HEK293 (cell line): ENCODE measurements at regions not wholly inside any gene's neighbourhood (a gene's known extent, or its start where the extent isn't known, plus 50 kb on each side); places are given as distances from the start of the nearest gene placed in this dataset.
"Not testable (repeated sequence)": the region's sequence is repeated elsewhere in the genome, so short reads cannot be mapped to it uniquely, and the experiment has no call there.

ENCODE experiments used
- KLF1 ChIP-seq: fragments of 450-650 bp; formaldehyde crosslinking; IDR thresholded peaks from 2 replicates; pipeline ENCODE4 v1.5.1; 2016; ENCODE audit warnings: missing biosample characterization, missing genetic modification characterization
- ZNF132 ChIP-seq: fragments of 450-650 bp; formaldehyde crosslinking; IDR thresholded peaks from 2 replicates; pipeline ENCODE4 v1.5.1; 2017; ENCODE audit warnings: missing biosample characterization, missing genetic modification characterization, borderline replicate concordance
- ZNF140 ChIP-seq: fragments of 450-650 bp; formaldehyde crosslinking; IDR thresholded peaks from 2 replicates; pipeline ENCODE4 v1.5.1; 2016; ENCODE audit warnings: missing biosample characterization, missing genetic modification characterization
- ZNF175 ChIP-seq: fragments of 450-650 bp; formaldehyde crosslinking; IDR thresholded peaks from 2 replicates; pipeline ENCODE4 v1.5.1; 2016; ENCODE audit warnings: missing biosample characterization, missing genetic modification characterization
- ZNF354C ChIP-seq: fragments of 450-650 bp; formaldehyde crosslinking; IDR thresholded peaks from 2 replicates; pipeline ENCODE4 v1.5.1; 2016; ENCODE audit warnings: missing biosample characterization, missing genetic modification characterization, low read depth, borderline replicate concordance
- TF ChIP-seq, protein P1 (sequence below): fragments of 450-650 bp; formaldehyde crosslinking; IDR thresholded peaks from 2 replicates; pipeline ENCODE4 v1.5.1; 2016; ENCODE audit warnings: missing biosample characterization, missing genetic modification characterization
- TF ChIP-seq, protein P2 (sequence below): fragments of 450-650 bp; formaldehyde crosslinking; IDR thresholded peaks from 2 replicates; pipeline ENCODE4 v1.5.1; 2016; ENCODE audit warnings: missing biosample characterization, missing genetic modification characterization
- TF ChIP-seq, protein P3 (sequence below): fragments of 450-650 bp; formaldehyde crosslinking; IDR thresholded peaks from 2 replicates; pipeline ENCODE4 v1.5.1; 2017; ENCODE audit warnings: missing biosample characterization, missing genetic modification characterization
- TF ChIP-seq, protein P4 (sequence below): fragments of 450-650 bp; formaldehyde crosslinking; IDR thresholded peaks from 2 replicates; pipeline ENCODE4 v1.5.1; 2016; ENCODE audit warnings: missing biosample characterization, missing genetic modification characterization
- TF ChIP-seq, protein P5 (sequence below): fragments of 450-650 bp; formaldehyde crosslinking; IDR thresholded peaks from 2 replicates; pipeline ENCODE4 v1.5.1; 2016; ENCODE audit warnings: missing biosample characterization, missing genetic modification characterization
- TF ChIP-seq, protein P6 (sequence below): fragments of 450-650 bp; formaldehyde crosslinking; IDR thresholded peaks from 2 replicates; pipeline ENCODE4 v1.5.1; 2016; ENCODE audit warnings: missing biosample characterization, missing genetic modification characterization, borderline replicate concordance

DNA sequence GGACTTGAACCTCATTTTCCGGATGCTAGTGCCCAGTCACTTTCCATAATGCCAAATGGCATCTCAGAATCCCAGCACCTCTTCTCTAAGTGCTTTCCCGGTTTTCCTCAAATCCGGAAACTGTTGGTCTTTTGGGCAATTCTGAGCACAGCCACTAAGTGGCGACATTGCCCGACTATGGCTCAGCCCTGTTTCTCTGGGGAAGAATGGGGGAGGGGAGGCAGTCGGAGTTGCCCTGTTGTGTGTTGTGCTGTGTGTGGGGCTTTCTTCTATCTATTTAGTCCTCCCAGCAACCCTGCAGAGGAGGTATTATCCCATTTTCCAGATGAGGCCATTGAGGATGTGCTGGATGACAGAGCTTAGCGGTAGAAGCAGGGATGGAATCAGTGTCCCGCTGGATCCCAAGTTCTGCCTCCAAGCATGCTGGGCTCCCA, 175.0 kb downstream of the FCRL5 start:
- TF ChIP-seq, protein P1, sequence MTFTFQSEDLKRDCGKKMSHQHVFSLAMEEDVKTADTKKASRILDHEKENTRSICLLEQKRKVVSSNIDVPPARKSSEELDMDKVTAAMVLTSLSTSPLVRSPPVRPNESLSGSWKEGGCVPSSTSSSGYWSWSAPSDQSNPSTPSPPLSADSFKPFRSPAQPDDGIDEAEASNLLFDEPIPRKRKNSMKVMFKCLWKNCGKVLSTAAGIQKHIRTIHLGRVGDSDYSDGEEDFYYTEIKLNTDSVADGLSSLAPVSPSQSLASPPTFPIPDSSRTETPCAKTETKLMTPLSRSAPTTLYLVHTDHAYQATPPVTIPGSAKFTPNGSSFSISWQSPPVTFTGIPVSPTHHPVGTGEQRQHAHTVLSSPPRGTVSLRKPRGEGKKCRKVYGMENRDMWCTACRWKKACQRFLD (tag by site-specific recombination): not testable (repeated sequence)
- not testable (repeated sequence) for TF ChIP-seq ZNF140 (tag by site-specific recombination); ZNF354C (tag by site-specific recombination); ZNF175 (tag by site-specific recombination); ZNF132 (tag by site-specific recombination); KLF1
- TF ChIP-seq, protein P2, sequence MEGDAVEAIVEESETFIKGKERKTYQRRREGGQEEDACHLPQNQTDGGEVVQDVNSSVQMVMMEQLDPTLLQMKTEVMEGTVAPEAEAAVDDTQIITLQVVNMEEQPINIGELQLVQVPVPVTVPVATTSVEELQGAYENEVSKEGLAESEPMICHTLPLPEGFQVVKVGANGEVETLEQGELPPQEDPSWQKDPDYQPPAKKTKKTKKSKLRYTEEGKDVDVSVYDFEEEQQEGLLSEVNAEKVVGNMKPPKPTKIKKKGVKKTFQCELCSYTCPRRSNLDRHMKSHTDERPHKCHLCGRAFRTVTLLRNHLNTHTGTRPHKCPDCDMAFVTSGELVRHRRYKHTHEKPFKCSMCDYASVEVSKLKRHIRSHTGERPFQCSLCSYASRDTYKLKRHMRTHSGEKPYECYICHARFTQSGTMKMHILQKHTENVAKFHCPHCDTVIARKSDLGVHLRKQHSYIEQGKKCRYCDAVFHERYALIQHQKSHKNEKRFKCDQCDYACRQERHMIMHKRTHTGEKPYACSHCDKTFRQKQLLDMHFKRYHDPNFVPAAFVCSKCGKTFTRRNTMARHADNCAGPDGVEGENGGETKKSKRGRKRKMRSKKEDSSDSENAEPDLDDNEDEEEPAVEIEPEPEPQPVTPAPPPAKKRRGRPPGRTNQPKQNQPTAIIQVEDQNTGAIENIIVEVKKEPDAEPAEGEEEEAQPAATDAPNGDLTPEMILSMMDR: peak; percentile 39; the same call in 1 of the 2 replicates
- TF ChIP-seq, protein P3, sequence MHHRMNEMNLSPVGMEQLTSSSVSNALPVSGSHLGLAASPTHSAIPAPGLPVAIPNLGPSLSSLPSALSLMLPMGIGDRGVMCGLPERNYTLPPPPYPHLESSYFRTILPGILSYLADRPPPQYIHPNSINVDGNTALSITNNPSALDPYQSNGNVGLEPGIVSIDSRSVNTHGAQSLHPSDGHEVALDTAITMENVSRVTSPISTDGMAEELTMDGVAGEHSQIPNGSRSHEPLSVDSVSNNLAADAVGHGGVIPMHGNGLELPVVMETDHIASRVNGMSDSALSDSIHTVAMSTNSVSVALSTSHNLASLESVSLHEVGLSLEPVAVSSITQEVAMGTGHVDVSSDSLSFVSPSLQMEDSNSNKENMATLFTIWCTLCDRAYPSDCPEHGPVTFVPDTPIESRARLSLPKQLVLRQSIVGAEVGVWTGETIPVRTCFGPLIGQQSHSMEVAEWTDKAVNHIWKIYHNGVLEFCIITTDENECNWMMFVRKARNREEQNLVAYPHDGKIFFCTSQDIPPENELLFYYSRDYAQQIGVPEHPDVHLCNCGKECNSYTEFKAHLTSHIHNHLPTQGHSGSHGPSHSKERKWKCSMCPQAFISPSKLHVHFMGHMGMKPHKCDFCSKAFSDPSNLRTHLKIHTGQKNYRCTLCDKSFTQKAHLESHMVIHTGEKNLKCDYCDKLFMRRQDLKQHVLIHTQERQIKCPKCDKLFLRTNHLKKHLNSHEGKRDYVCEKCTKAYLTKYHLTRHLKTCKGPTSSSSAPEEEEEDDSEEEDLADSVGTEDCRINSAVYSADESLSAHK (tag by site-specific recombination): not testable (repeated sequence)
- TF ChIP-seq, protein P4, sequence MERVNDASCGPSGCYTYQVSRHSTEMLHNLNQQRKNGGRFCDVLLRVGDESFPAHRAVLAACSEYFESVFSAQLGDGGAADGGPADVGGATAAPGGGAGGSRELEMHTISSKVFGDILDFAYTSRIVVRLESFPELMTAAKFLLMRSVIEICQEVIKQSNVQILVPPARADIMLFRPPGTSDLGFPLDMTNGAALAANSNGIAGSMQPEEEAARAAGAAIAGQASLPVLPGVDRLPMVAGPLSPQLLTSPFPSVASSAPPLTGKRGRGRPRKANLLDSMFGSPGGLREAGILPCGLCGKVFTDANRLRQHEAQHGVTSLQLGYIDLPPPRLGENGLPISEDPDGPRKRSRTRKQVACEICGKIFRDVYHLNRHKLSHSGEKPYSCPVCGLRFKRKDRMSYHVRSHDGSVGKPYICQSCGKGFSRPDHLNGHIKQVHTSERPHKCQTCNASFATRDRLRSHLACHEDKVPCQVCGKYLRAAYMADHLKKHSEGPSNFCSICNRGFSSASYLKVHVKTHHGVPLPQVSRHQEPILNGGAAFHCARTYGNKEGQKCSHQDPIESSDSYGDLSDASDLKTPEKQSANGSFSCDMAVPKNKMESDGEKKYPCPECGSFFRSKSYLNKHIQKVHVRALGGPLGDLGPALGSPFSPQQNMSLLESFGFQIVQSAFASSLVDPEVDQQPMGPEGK (tag by site-specific recombination): not testable (repeated sequence)
- TF ChIP-seq, protein P5, sequence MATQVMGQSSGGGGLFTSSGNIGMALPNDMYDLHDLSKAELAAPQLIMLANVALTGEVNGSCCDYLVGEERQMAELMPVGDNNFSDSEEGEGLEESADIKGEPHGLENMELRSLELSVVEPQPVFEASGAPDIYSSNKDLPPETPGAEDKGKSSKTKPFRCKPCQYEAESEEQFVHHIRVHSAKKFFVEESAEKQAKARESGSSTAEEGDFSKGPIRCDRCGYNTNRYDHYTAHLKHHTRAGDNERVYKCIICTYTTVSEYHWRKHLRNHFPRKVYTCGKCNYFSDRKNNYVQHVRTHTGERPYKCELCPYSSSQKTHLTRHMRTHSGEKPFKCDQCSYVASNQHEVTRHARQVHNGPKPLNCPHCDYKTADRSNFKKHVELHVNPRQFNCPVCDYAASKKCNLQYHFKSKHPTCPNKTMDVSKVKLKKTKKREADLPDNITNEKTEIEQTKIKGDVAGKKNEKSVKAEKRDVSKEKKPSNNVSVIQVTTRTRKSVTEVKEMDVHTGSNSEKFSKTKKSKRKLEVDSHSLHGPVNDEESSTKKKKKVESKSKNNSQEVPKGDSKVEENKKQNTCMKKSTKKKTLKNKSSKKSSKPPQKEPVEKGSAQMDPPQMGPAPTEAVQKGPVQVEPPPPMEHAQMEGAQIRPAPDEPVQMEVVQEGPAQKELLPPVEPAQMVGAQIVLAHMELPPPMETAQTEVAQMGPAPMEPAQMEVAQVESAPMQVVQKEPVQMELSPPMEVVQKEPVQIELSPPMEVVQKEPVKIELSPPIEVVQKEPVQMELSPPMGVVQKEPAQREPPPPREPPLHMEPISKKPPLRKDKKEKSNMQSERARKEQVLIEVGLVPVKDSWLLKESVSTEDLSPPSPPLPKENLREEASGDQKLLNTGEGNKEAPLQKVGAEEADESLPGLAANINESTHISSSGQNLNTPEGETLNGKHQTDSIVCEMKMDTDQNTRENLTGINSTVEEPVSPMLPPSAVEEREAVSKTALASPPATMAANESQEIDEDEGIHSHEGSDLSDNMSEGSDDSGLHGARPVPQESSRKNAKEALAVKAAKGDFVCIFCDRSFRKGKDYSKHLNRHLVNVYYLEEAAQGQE (tag by site-specific recombination): not testable (repeated sequence)
- TF ChIP-seq, protein P6, sequence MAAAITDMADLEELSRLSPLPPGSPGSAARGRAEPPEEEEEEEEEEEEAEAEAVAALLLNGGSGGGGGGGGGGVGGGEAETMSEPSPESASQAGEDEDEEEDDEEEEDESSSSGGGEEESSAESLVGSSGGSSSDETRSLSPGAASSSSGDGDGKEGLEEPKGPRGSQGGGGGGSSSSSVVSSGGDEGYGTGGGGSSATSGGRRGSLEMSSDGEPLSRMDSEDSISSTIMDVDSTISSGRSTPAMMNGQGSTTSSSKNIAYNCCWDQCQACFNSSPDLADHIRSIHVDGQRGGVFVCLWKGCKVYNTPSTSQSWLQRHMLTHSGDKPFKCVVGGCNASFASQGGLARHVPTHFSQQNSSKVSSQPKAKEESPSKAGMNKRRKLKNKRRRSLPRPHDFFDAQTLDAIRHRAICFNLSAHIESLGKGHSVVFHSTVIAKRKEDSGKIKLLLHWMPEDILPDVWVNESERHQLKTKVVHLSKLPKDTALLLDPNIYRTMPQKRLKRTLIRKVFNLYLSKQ (tag by site-specific recombination): not testable (repeated sequence)
